Keratinocyte (primary cell): ENCODE measurements at regions not wholly inside any gene's neighbourhood (a gene's known extent, or its start where the extent isn't known, plus 50 kb on each side); places are given as distances from the start of the nearest gene placed in this dataset.

Source experiments
- CTCF ChIP-seq, 3 experiments: IDR thresholded peaks in 1 of 3; conservative IDR thresholded peaks in 1 of 3; optimal IDR thresholded peaks in 1 of 3; 2 replicates in 2 of 3; 3 replicates in 1 of 3; pipeline versions ENCODE3 to v1.5.1; 2011; ENCODE audit warnings: low read length in 3 of 3, mild to moderate bottlenecking in 3 of 3, moderate library complexity in 2 of 3, control low read depth in 1 of 3, inconsistent platforms in 1 of 3; ENCODE audit not compliant: insufficient read depth in 2 of 3; ENCODE audit errors: extremely low read depth in 1 of 3
- EZH2 ChIP-seq: IDR thresholded peaks from one replicate; pipeline ENCODE4 v1.6.1; 2012; ENCODE audit warnings: inconsistent platforms, mild to moderate bottlenecking, low read length, moderate library complexity

DNA sequence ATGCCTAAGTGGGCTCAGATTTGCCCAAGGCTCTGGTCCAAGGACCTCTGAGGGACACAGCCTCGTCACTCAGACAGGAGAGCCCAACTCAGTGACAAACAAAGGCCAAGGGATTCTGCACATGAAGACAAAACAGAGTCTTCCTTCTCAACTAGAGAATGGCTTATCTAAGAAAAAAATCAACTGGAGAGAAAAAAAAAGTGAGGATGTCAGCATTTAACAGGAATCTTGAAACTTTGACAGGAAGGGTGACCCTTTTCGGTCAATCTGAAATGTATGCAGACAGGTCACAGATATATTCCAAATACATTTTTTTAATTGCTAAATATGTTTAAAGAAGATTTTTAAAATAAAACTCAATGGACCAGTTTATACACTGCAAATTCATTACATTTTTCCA lies 154.5 kb downstream of the ETS2 start:
- TF ChIP-seq EZH2 (no peak), CTCF (optimal IDR thresholded peaks at IDR 0.05 in 1 of 3, IDR thresholded peaks at IDR 0.05 in 1 of 3, conservative IDR thresholded peaks at IDR 0.05 in 1 of 3; ENCODE audit: extremely low read depth in 1 of 3, insufficient read depth in 2 of 3, low read length in 3 of 3) (no peak)
